HG03025 (cell line): ENCODE measurements at regions not wholly inside any gene's neighbourhood (a gene's known extent, or its start where the extent isn't known, plus 50 kb on each side); places are given as distances from the start of the nearest gene placed in this dataset.

Experiments
- ATAC-seq: cut with Tn5 transposase; IDR thresholded peaks from one replicate; pipeline ENCODE4 v1.9.1; 2021; ENCODE audit warnings: mild to moderate bottlenecking, moderate library complexity; ENCODE audit not compliant: unreplicated experiment, low FRiP score

DNA sequence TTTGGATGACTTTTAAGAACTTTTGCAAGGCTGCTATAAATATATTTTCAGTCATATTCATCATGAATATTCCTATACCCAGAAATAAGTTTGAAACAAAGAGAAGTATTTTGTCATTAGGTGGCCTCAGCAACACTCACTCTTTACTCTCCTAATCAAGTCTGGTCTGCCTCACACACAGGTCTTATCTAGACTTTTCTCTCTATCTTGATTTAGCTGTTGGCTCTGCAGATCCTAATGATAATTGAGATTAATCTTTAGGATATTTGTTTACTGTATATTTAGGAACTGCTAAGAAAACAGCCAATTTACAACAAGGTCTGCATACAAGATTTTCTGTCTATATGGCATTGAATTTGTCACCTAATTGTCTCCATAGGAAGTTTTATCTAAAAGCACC lies 297.6 kb downstream of the PTEN start:
- ATAC-seq = no peak

DNA sequence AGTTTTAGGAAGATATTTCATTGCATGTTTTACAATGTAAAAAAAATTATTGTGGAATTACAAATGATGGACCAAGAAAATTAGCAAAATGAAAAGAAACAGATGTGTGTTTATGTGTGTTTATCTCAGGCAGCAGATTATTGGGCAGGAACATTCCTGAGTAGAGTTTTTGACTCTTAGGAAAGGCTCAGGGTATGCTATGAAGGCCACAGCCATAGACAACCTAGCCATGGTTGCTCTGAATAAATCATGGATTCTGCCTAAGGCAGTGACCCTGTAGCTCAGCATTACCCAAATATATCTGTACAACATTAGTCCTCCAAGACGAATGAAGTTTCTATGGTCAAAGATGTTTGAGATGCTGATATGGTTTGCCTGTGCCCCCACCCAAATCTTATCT lies 298.3 kb downstream of the PTEN start:
- no peak for ATAC-seq

GRCh38 chr10:88162852-88163251 lies 299.4 kb downstream of the PTEN start:
- no peak for ATAC-seq

GRCh38 chr10:88163572-88163971 lies 300.1 kb downstream of the PTEN start:
- no peak for ATAC-seq

DNA sequence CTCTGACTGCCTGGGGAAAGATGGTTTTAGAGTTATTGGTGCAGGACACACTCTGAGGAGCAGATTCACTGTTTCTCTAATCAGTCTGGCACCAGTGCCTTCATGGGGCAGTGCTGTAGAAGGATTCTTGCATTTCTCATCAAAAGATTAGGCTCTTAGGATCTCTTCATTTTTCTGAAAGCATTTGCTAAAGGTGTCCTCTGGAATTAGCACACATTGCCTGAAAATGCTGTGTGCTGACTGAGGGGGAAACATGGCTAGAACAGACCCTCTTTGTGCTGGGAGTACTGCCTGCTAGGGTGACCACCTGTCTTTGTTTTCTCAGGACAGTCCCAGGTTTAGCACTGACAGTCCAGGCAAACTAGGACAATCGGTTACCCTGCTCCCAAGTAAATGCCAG lies 301.0 kb downstream of the PTEN start:
- ATAC-seq = no peak

DNA sequence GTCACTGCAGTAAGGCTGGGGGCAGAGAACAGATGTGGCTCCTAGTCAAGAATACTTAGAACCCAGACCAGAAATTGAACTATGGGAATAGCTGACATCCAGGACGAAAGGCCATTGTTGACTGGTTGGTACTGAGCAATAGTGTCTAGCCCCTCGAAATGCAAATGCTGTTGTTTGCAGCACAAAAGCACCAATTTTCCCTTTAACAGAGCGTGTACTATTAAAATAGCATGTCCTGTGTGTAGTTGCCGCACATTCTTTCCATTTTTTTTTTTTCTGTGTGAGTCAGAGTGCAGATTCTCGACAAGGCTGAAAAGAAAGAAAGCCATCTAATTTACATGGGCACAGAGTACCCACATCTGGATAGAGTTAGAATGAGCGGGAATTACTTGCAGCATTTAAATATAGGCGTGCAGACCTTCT lies 302.4 kb downstream of the PTEN start:
- no peak for ATAC-seq

GRCh38 chr10:88168171-88169036 lies 305.0 kb downstream of the PTEN start:
- no peak for ATAC-seq

DNA sequence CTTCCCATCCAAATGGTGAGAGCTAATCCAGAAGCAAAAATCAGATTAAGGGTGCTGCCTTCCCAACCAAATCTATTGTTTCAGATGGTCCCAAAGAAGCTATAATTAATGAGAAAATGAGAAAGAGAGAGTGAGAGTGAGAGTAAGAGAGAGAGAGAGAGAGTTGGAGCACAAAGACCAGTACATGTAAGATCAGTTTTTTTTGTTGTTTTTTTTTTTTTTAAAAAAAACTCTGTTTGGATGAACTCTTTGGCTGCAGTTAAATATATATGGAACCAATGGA lies 305.6 kb downstream of the PTEN start:
- no peak for ATAC-seq

DNA sequence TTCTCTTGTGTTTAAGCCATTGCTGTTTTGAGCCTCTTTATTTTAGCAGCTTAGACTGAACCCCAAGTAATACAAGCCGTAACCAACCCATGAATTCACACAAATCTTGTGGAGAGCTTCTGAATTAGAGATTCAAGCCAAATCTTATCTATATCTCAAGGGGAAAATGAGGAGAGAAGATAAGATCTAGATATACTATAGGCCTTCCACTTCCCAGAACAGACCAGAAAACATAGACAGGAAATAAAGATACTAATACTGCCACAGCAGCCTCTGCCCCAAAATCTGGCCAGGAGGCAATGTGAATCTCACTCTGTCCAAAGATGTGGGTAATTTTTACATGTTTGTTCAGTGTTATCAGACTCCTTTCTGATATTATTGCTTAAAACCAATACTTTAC lies 307.2 kb downstream of the PTEN start:
- ATAC-seq = no peak

- no peak for ATAC-seq
These were observed 308.7 kb downstream of the PTEN start for GRCh38 chr10:88172159-88172558.

- no peak for ATAC-seq
These were observed 311.0 kb downstream of the PTEN start for GRCh38 chr10:88174391-88174790.

DNA sequence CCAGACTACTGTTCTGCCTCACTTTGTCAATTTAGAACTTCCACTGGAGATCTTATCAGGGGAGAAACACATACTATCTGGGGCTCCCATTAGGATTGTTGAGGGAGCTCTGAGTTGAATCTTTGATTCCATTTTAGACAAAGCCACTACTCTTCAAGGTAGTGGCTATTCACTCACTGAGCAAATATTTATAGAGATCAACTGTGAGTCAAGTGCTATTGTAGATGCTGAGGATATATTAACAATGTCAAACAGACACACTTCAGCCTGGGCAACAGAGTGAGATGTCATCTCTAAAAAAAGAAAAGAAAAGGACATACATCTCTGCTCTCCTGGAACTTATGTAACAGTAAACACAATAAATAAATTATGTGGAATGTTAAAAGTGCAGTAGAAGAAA lies 315.3 kb downstream of the PTEN start:
- ATAC-seq = no peak

- ATAC-seq = no peak
These were observed 316.4 kb downstream of the PTEN start for GRCh38 chr10:88179831-88180230.

GRCh38 chr10:88181902-88182600 lies 318.6 kb downstream of the PTEN start:
- ATAC-seq = no peak

GRCh38 chr10:88182601-88182930 lies 319.1 kb downstream of the PTEN start:
- no peak for ATAC-seq

DNA sequence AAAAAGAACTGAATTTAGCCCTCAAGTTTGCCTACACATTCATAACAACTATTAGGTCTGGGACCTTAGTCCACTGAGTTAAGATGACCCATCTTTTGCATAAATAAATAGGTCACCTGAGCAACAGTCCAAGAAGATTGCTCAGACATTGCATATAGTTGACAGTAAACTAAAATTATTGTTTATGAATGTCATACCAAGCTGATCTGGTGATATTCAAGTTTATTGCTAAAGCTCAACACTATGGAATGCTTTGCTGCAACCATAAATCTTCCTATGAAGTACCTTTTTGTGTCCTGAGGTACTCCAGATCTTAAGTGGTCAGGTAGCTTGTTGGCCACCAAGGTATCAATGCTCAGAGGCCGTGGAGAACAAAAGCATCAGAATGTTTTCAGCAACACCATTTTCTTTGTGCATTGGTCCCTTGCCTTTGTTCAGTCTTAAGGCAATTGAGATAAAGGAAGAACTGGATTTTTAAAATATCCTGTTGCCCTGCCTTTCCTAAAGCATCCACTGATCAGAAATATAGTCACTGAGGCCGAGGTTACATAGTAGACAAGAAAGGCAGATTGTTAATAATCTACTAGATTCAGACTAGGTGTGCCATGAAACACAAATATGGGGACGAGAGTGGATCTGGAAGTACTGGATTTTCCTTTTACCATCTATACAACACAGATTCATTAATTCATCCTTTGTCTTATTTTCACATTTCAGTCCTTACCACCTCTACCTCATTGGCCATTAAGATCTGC lies 321.3 kb downstream of the PTEN start:
- no peak for ATAC-seq

- ATAC-seq = no peak
These were observed 322.4 kb downstream of the PTEN start for GRCh38 chr10:88185830-88186229.

GRCh38 chr10:88186335-88186734 lies 322.9 kb downstream of the PTEN start:
- ATAC-seq = no peak

DNA sequence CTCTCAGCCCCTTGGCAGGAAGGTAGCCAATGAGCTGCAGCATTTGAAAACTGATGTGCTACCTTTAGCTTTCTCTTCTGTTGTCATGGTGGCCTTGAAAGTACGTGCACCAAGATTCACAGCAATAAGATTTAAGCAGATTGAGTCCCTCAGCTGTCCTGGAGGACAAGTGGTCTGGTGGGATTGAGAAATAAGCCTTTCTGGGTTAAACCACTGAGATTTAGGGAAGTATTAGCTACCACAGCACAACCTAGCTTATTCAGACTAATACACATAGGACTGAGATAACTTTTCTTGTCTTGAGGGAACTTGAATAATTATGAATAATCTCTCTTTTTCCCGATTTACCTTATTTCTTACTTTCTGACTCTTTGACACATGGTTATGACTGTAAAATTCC lies 324.0 kb downstream of the PTEN start:
- no peak for ATAC-seq

DNA sequence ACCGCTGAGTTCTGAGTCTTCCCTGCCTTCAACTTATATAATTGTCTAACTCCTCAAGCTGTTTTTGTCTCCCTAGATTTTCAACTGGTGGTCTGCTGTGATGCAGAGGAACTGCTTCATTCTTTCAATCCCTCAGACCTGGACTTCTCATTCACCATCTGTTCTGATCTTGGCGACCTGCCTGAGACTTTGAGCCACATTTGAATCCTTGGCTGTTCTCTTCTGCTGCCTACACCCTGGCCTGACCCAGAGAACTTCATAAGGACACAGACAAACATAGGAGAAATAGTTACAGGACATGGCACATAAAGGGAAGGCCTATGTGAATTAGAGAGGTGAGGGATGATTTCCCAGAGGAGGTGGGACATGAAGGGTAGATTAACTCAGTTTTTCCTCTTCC lies 326.7 kb downstream of the PTEN start:
- ATAC-seq = no peak

- ATAC-seq = no peak
These were observed 327.3 kb downstream of the PTEN start for GRCh38 chr10:88190540-88191235.
